HG03108 (cell line): ENCODE measurements at regions not wholly inside any gene's neighbourhood (a gene's known extent, or its start where the extent isn't known, plus 50 kb on each side); places are given as distances from the start of the nearest gene placed in this dataset.
"Not testable (repeated sequence)": the region's sequence is repeated elsewhere in the genome, so short reads cannot be mapped to it uniquely, and the experiment has no call there.

ENCODE experiments used
- ATAC-seq: cut with Tn5 transposase; IDR thresholded peaks from one replicate; pipeline ENCODE4 v1.9.1; 2021; ENCODE audit warnings: moderate library complexity; ENCODE audit not compliant: unreplicated experiment

DNA sequence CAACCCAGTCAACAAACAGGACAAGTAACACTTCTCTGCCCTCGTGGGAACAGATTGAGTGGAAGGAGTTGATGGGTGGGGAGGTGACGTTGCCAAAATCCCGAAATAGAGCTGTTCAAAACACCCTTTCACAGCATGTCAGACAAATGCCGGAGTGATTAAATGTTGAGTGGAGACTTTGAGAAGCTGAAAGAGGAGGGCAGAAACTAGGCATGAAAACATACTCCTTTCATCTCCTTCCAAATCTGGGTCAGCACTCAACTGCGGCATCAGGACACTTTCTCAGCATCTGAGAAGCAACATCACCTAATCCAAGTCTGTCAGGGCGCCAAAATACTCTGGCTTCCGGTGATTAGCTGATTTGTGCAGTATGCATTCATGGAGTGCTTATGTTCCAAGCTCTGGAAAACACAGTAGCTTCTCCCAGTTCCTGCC, 51.5 kb upstream of the MRI1 start:
- no peak for ATAC-seq

DNA sequence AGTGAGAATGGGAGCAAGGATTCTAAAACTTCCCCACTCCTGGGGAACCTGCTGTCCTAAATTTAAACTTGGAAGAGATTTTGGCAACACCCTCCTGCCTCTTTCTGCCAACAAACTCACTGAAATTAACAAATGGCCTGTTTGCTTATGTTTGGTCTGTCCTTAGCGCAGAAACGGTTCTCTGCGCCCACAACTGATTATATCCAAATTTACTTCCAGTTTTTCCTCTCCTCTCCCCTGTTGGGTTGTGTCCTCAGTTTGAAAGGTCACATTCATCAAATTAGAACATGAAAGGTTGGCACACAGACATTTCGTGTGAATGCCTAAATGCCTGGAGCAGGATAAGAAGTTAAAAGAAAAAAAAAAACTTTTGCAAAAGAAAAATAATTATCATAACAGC, 56.4 kb upstream of the MRI1 start:
- ATAC-seq, result no peak

GRCh38 chr19:13705928-13706447, 58.3 kb upstream of the MRI1 start:
- ATAC-seq, result no peak

GRCh38 chr19:13705201-13705600, 59.1 kb upstream of the MRI1 start:
- no peak for ATAC-seq

- ATAC-seq, result no peak
Measured at GRCh38 chr19:13701624-13702023, 62.7 kb upstream of the MRI1 start.

DNA sequence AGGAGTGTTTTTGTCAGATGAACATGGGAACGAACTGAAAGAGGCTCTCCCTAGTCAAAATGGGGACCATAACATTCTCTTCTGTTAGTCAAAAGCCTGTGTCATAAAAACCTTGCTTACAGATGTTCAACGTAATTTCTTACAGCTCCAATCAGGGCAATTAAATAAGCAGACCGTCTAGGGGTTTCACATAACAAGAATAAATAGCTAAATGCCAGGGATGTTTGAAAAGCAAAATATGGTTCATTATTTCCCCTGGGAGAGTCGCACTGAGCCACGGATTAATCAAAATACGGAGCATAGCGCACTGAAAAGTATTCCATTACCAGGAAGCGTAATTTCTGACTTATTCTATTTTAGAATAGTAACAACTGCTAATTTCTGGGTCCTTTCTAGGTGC, 63.7 kb upstream of the MRI1 start:
- no peak for ATAC-seq

DNA sequence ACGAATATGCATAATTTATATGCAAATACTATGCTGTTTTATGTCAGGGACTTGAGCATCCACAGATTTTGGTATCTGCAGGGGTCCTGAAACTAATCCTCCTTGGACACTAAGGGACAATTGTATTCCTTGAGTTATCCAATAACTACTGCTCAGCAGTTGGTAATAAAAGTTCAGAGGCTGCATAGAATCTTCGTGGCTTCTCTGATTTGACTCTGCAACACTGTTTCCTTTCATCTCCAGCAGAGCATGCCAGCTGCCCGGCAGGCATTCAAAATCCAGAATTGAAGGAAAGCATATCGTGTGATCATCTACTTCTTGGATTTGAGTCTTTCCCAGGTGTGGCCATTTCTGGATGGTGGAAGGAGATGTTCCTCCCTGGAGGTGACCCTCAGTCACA, 64.5 kb upstream of the MRI1 start:
- no peak for ATAC-seq

DNA sequence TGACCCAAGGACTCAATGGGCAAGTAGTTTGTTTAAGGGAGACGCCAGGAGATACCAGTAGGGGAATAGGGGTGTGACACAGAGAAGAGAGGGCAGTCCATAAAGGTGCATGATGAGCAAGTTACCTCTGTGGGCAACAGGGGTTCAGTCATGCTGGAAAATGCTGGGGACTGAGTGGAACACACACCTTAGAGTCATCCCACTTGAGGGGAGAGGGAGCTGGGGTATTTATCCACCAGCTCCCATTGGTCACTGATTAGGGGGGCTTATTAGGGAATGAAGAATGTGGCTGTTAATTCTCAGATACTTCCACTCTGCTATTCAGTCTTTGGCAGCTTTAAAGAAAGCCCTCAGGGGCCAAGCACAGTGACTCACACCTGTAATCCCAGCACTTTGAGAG, 67.5 kb upstream of the MRI1 start:
- no peak for ATAC-seq

GRCh38 chr19:13693889-13694288, 70.4 kb upstream of the MRI1 start:
- ATAC-seq, result no peak

DNA sequence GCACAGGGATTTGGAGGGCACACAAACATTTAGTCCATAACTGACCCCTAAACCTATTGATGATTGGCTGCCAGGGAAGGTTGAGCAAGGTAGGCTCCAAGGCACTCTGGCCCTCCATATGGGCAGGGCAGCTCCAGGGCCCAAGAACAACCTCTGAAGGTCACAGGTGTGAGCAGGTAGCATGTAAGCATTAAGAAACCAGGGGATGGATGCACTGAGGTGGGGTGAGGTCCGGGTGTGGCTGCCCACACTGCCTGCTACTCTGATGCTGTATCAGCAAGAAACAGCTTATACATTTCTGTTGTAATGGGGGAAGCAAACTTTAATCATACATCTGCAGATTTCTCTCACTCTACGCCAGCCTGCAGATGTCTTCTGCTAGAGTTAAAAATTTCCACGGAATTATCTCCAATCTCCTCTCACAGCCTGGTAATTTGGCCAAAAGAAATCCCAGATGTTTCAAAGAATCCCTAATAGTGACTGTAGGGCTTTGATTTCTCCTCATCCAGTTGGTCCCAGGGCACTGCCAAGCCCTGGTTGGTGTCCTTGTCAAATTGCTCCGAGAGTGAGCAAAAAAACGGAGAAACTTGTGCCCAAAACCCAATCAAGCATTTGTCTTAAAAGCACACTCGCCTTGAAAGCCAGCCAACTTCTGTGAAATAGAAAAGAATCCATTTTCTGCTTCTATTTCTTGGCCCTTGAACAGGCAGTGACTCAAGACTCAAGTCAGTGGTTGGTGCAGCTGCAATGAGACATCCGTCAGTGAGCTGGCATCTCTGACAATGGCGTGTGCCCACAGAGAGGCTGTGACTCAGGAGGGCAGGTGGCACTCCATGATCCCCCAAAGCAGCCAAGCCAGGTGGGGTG, 72.5 kb upstream of the MRI1 start:
- no peak for ATAC-seq

DNA sequence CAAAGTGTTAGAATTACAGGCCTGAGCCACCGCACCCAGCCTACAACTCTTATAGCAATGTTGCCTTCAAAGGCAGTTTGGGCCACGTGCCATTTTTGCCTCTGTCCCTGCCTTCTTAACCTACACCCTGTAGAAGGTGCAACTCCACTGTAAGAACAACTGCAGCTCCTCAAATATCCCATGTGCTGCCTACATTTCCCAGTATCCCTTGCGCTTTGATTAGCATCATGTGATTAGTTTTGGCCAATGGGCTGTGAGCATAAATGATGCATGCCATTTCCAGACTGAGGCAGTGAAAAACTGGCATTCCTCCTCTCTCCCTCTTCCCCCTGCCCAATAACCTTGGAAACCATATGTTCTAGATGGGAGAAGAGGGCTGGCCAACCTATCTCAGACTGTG, 75.2 kb upstream of the MRI1 start:
- no peak for ATAC-seq

- ATAC-seq, result no peak
Measured at GRCh38 chr19:13684021-13684420, 80.3 kb upstream of the MRI1 start.

DNA sequence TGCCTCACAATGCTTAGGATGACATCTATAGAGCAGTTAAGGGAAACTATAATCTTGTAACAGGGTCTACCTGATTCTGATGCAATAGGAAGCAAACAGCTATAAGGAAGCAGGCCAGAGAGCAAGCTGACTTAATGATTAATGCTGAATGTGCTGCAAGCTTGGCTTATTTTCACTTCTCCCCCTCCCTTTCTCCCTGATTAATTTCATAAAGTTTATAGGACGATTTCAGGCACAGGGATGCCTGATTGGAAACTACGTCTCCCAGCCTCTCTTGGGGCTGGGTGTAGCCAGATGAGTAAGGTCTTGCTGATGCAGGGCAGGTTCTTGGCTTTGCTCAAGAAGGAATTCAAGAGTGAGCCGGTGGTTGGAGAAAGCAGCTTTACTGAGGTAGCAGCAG, 82.8 kb upstream of the MRI1 start:
- ATAC-seq, result no peak

GRCh38 chr19:13680708-13681360, 83.5 kb upstream of the MRI1 start:
- ATAC-seq, result not testable (repeated sequence)

- not testable (repeated sequence) for ATAC-seq
Measured at GRCh38 chr19:13676967-13677366, 87.4 kb upstream of the MRI1 start.

GRCh38 chr19:13672480-13673175, 91.7 kb upstream of the MRI1 start:
- ATAC-seq, result not testable (repeated sequence)

DNA sequence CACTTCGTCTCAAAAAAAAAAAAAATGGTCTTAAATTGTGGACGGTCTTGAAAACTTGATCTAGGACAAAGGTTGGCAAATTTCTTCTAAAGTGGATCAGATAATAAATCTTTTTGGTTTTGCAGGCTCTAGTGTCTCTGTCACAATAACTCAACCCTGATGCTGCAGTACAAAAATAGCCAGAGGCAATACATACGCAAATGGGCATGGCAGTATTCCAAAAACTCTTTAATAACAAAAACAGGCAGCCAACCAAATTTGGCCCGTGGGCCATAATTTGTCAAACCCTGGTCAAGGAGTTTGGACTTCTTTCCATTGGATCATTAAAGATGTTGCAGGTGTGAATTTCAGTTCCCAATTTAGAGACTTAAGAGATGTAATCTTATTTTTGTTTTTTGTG, 93.5 kb upstream of the MRI1 start:
- ATAC-seq, result no peak

- no peak for ATAC-seq
Measured at GRCh38 chr19:13669780-13670355, 94.5 kb upstream of the MRI1 start.

DNA sequence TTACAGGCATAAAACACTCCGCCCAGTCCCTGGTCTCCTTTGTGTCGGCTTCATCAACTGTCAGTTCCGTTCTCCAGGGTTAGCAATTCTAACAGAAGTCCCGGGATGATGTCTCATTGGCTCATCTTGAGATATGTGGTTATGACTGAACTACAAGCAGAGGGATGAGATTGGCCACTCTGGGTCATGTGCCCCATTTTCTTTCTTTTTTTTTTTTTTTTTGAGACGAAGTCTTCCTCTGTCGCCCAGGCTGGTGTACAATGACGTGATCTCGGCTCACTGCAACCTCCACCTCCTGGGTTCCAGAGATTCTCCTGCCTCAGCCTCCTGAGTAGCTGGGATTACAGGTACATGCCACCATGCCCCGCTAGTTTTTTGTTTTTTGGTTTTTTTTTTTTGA, 95.4 kb upstream of the MRI1 start:
- no peak for ATAC-seq

GRCh38 chr19:13666165-13666564, 98.2 kb upstream of the MRI1 start:
- ATAC-seq, result no peak
